ENCODE measurements at regions not wholly inside any gene's neighbourhood (a gene's known extent, or its start where the extent isn't known, plus 50 kb on each side); places are given as distances from the start of the nearest gene placed in this dataset.

DNA sequence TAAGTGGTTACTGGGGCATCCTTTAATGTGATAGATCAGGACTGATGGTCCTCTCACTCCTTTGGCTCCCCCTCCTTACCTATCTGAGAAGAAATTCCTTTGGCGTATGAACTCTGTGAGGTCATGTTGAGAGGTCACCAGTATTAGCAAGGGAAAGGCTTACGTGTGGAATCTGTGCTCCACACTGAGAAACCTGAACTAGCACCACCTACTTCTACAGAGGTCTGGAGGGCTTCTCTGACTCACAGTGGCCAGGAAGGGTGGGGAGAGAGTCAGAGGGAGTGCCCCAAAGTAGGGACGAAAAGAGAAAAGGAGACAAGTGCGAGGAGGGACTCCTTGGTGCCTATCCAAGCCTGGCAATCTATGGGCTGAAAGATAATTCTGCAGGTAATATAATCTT, 348.6 kb downstream of the TNS1 start:
- DNase-seq (ENCODE audit: low spot score) = no peak

DNA sequence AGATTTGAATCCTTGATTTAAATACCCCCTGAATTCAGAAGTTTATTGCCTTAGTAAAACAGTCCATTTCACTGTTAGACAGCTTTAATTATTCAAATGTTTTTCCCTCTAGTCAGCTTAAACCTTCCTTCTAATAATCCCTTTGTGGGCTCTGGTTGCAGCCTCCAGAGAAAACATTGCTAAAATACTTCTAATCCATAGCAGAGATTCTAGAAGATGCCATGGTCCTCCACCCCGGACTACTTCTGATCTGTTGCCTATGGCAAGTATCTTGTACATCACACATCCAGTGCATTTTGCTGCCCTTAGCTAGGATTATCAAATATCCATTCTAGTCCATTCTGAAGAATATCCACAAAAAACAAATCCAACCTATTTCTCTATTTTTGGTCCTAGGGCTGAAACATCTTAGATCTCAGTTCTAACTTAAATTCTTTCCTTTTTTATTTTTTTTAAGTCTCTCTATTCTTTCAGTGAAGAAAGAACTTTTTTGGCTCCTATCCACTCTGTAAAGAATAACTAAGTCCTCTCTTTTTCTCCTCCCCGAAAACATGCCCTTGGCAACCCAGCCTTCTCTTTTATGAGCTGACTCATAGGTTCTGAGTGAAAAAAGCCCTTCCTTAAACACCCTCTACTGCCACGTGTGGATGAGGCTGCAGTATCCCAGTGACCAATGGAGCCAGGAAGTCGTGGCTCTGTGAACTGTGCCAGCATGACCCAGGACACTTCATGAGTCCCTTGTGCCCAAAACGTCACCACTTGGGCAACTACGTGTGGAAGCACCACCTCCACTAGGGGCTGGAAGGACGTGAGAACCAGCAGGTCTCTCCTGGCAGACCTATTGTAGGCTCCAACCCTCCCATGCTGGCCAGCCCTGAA, 349.8 kb downstream of the TNS1 start:
- DNase-seq (ENCODE audit: low spot score) = no peak

DNA sequence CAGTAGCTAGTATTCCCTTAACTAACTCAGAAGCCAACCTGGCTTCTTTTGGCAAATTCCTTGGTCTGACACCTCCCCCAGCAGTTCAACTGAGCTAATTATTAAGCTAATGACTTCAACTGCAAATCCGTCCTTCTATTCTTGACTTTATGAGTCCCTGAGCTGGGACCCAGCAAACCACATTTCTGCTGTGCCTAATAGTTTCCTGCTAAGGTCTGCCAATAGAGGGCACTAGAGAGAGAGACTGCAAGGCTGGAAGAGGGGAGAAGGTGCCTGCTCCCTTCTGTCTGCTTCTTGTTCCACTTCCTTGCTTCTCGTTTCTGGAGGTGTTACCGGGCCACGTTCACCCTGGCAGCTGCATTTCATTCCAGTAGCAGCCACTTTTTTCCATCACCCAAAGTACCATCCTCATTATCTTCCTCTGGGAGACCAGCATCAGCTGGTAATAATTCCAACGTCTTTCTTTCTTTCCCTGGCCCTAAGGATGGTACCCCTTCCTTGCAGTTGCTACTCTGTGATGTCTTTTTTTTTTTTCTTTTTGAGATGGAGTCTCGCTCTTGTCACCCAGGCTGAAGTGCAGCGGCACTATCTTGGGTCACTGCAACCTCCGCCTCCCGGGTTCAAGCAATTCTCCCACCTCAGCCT, 352.0 kb downstream of the TNS1 start:
- DNase-seq (ENCODE audit: low spot score) = peak; percentile 44

DNA sequence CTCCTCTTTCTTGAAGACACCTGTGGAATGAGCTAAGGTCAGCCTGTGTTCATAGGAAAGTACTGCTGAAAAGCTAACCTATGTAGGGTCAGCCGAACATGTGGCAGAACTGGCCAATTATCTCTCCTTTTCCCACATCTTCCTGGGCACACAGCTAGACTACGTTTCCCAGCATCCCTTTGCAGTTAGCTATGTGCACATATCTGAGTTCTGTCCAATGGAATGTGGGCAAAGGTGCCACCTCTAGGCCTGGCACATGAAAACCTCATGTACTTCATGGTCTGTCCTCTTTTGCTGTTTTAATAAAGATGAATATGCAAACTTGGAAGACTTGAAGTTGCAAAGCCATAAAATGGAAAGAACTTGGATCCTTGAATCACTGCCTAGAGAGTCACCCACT, 352.6 kb downstream of the TNS1 start:
- DNase-seq (ENCODE audit: low spot score) = no peak

DNA sequence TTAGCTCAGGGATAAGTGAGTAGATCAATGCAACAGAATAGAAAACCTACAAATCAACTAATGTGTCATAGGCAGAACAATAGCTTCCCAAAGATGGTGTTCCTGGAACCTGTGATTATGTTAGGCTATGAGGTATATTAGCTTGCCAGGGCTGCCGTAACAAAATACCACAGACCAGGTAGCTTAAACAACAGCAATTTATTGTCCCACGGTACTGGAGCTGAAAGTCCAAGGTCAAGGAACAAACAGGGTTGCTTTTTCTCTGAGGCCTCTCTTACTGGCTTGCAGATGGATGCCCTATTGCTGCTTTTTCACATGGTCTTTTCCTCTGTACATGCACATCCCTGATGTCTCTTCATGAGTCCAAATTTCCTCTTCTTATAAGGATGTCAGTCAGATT, 354.9 kb downstream of the TNS1 start:
- DNase-seq (ENCODE audit: low spot score) = no peak

DNA sequence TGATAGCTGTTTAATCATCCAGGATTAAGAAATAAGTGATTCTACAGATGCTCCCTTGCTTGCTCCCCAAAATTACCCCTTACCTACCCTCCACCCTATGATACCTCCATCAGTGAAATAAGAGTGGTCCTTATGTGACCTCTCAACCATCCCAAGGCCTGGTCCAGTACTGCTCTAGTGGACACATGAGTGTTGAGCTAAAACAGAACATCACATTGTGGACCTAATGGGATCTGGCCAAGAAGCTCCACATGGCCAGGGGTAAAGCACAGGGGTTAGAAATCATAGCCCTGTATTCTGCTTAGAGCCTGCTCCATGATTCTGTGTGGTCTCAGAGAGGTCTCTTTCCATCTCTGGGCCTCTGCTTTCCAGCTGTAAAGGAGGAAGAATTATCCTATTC, 355.6 kb downstream of the TNS1 start:
- DNase-seq (ENCODE audit: low spot score) = no peak

DNA sequence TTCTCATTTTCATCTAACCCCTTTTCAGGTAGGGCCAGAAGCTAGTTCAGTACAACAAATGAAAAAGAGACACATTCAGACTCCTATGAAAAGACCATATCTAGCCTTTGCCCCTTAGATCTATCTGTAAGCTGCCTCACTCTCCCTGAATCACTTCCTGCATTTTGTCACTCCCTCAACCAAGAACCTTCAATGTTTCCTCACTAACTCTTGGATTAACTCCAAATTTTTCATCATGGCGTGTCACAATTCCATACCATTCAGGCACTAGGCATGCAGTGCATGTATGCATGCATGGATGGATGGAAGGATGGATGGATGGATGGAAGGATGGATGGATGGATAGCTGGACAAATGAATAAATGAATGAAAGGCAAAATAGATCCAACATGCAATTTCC, 356.9 kb downstream of the TNS1 start:
- no peak for DNase-seq (ENCODE audit: low spot score)

DNA sequence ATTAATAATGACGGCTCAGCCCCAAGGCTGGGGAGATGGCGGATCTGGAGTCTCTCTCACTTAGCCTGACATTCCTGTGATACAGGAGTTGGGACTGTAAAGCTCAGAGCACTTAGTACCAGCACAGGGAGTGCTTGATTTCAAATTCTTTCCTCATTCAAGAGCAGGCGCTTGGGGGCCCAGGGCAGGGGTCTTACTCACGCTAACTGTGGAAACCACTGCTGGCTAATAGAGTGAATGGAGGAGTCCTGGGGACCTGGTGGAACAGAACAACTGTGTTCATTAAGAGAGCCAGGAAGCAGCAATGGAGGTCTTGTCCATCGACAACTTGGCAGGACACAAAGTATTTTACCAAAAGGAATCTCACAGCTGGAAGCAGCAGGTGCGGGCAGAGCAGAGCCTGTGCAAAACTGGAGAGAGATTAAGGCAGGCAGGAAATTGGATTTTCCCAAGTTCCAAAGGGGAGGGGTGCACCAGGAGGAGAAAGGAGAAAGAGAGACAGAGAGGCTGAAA, 358.9 kb downstream of the TNS1 start:
- DNase-seq (ENCODE audit: low spot score) = no peak

DNA sequence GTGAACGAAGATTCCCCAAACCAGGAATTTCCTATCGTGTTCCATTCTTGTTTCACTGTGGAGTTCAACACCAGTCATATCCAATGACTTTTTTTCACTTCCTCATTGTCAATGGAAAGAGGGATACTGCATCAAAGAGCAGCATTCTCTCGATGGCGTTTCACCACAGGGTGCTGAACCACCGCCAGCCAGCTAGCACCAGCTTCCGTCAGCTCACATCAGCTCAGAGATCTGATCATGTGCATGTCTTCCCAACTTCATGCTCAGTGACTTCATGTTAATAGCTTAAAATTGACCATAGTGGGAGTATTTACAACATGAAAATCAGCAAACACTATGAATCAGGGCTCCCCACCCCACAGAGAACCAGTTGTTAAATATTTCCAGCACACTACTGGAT, 359.9 kb downstream of the TNS1 start:
- DNase-seq (ENCODE audit: low spot score) = no peak

DNA sequence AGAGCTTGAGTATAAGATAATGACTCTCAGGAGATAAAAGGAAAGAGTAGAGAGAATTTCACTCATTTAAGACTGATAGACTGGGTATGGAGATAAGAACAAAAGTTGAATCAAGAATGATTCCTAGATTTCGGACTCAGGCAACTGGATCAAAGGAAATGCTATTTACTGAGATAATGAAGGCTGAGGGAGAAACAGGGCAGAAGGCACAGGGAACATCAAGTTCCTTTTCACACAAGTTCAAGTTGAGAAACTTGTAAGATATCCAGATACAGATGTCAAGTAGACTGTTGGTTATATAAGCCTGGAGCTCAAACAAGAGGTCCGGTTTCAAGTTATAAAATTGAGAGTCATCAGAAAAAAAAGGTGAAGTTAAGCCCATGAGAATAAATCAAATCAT, 360.8 kb downstream of the TNS1 start:
- DNase-seq (ENCODE audit: low spot score) = no peak

DNA sequence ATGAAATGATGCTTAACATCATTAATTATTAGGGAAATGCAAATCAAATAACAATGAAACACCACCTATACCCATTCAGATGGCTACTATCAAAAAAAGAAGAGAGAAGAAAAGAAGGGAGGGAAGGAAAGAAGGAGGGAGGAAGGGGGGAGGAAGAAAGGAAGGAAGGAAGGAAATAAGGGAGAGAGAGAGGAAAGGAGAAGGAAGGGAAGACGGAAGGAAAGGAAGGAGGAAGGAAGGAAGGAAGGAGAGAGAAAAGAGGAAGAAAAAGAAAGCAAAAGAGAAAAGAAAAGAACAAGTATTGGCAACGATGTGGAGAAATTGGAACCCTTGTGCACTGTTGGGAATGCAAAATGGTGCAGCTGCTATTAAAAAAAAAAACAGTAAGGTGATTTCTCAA, 363.3 kb downstream of the TNS1 start:
- DNase-seq (ENCODE audit: low spot score) = no peak

DNA sequence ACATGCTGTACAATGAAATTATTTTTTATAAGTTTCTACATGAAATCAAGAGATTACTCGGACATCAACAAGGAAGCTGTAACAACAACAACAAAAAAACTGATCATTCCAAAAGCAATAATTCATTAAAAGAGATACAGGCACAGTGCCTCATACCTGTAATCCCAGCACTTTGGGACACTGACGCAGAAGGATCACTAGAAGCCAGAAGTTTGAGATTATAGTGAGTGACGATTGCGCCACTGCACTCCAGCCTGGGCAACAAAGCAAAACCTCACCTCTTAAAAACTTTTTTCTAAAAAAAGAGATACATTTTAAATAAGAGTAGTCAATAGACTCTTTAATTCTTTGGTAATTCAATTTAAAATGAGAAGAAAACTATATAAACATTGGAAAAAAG, 364.3 kb downstream of the TNS1 start:
- DNase-seq (ENCODE audit: low spot score) = no peak

DNA sequence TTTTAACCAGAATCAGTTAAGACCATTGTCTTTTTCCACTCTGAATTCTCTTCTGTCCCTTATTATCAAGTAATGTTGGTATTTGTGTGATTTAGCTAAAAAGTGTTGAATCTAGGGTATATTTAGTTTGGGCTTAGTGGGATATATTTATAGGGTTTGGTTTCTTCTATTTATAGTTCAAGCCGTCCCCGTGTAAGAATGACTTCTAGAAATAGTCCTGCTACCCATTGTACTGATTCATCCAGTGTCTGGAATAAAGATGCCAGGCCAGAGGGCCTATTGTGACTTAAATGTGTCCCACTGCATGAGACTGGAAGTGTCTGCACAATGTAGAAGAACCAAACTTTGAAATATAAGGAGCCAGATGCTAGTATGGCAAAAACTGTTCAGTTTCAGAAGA, 364.8 kb downstream of the TNS1 start:
- no peak for DNase-seq (ENCODE audit: low spot score)

DNA sequence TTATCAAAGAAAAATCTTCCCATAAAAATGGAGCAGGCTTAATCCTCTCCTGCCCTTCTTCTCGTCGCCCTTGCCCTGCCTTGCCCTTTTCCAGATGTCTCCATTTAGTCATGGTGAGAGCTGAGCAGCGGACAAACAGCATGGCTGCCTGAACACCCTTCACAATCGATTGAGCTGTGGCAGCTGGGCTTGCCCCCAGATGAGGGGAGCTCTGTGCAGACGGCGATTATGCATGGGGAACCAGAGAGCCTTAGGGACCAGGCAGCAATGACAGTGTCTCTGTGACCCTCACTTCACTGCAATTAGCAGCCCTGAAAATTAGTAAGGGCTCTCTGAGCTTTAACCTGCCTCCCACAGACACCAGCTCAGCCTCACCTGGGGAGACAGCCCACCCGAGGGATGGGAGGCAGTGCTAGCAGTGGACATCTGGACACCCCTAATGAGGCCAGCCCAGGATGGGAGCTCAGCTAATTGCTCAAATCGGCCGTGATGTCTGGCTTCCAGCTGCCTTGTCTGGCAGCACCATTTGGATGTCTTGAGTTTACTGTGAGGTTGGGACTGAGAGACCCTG, 365.7 kb downstream of the TNS1 start:
- DNase-seq (ENCODE audit: low spot score) = no peak

DNA sequence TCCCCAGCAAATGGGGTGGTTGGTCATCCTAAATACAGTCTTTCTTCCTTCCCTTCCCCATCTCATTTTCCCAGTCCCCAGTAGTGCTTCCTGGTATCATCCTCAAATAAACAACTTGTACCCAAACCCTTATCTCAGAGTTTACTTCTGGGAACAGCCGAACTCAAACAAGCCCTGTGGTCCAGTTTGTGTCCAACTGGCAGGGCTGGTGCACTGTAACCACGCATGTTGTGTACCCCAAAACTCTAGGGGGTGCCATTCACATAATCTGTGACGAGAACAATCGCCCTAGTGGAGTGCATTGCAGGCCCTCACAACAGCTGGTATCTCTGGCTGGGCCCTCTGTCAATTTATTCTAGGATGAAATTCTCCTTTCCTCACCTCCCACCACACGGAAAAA, 366.2 kb downstream of the TNS1 start:
- DNase-seq (ENCODE audit: low spot score) = no peak

DNA sequence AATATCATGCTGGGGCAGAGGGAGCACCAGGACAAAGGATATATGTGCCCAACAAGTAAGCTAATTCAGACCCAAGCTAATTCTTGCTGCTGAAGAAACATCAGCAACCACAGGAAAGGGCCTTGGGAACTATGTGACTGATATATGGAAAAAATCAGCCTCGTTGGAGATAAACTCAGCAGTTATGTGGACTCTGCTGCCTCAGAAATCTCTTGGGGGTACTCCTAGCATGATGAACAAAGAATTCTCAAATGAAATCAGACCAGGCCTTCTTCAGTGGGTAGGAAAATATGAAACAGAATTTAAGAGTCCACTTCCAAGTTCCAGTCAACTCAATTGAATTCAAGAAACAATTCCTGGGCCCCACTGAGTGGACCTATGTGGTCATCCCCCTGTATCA, 367.9 kb downstream of the TNS1 start:
- DNase-seq (ENCODE audit: low spot score) = no peak

DNA sequence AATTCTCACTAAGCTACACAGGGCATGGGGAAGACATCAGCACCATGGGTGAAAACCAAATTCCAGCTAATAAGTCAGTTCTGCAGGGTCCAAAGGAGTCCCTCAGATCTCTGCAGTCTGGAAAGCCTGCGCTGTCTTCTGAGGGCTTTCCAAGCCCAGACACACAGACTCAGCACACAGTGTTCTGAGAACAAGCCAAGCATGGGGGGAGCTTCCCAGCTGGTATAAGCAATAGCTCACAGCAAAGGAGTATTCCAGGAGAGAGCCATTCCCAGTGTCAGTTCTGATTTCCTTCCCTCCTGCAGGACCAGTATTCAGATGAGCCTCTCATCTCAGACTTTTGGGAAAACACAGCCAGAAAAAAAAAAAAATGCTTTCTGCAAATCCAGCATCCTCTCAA, 370.8 kb downstream of the TNS1 start:
- DNase-seq (ENCODE audit: low spot score) = no peak

DNA sequence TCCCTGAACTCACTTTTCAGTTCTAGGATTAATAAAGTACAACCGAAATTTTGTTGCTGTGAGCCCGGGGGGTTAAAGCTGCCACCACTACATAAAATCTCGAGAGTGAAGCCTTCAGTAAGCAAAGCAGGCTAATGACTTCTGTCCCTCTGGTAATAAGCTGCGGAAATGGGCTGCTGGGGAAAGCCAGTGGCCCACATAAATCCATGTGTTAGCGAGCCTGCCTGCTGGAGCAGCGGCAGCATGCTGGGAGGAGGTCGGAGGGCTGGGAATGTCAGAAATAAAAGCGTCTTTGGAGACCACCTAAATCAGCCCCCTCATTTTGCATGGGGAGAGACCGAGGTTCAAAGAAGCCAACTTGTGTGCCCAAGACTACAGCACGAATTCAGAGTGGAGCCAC, 371.7 kb downstream of the TNS1 start:
- DNase-seq (ENCODE audit: low spot score) = no peak

DNA sequence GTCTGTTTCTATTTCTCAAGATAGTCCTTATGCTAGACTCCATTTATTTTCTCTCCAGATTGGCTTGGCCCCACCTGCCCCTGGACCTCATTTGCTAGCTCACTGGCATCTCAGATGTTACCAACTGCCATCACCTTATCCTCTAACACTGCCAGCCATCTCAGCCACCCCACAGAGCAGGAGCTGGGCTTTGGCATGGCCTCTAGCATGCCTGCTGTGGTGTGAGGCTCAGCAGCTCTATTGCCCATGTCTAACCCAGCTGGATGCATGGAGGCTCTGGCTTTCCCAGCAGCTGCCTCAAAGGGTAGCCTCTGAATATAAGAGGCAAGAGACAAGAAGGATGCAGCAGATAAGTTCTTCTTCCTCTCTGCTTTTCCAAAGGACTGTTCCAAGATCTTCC, 373.4 kb downstream of the TNS1 start:
- no peak for DNase-seq (ENCODE audit: low spot score)

DNA sequence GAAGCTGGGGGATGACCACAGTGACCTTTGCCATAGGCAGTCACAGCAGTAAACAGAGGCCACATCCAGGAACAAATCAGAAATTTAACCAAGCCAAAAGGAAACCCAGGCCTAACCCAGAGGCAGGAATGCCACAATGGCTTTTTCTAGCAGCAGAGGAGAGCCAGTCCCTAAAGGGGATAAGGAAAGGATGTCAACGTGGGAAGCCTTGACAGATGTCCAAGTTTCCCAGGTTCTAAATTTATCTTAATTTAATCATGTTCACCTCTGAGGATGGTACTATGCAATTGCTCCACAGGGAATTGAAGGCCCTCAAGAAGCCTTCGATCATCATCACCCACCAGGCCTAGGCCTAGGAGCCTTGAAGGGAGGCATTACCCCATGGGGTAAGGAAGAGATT, 374.7 kb downstream of the TNS1 start:
- DNase-seq (ENCODE audit: low spot score) = no peak

DNA sequence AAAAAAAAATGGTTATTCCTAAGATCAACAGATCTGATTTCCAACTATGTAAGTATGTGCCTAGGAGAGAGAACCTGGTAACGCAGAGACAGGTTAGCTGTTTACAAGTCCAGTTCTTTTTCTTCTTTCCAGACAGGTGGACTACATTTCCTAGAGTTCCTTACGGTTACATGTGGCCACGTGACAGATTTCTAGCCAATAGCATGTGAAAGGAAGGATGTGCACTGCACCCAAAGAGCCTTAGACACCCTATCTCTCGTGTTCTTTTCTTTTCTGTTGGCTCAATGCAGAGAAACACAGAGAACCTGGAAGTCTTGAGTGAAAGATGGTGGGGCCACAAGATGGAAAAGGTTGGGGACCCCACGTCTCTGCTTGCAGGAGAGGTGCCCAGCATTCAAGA, 375.9 kb downstream of the TNS1 start:
- no peak for DNase-seq (ENCODE audit: low spot score)

DNA sequence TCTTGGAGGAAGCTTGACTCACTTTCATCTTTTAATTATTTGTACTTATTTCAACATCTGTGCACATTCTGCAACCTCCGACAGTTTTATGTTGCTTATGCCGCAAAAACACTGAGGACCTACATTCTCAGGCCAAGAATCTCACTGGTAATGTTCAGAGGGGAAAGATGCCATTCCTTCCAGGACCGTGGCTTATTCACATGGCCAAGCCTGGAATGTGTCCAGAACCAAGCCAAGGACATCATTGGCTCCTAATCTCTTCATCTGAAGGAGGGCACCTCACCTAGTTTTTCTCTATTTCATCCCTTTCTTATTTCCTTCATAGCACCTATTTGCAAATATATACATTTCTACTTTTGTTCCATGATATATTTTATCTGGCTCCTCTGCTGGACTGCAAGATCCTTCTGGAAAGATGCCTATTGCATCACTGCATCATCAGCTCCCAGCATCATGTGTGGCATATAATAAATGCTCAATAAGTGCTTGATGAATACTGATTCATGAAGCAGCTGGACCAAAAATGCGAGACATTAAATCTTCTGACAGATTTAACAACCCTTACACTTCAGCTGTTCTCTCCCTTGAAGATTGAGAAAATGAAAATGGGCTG, 377.1 kb downstream of the TNS1 start:
- DNase-seq (ENCODE audit: low spot score) = no peak

Measured in activated CD4-positive, alpha-beta T cell treated with anti-CD3 and anti-CD28 coated beads, Interleukin-2, Interleukin-4, amounts not matched to agents 100 ng/mL and 50 ng/mL, durations not matched to agents 16 hours and 8 hours (primary cell).